Renal cortex interstitium (tissue), 11 donors: ENCODE measurements at regions not wholly inside any gene's neighbourhood (a gene's known extent, or its start where the extent isn't known, plus 50 kb on each side); places are given as distances from the start of the nearest gene placed in this dataset.
"Not testable (repeated sequence)": the region's sequence is repeated elsewhere in the genome, so short reads cannot be mapped to it uniquely, and the experiment has no call there.

Experiments
- DNase-seq, 11 donors: peaks; one replicate each; pipeline ENCODE4 v3.0.0-alpha.2; 2013; ENCODE audit warnings: low read depth in 9 of 11, low spot score in 4 of 11; ENCODE audit errors: extremely low read depth in 1 of 11

- no peak for DNase-seq
Measured at GRCh38 chr13:84812078-84812477, 929.8 kb upstream of the SLITRK1 start.

- DNase-seq, result no peak
Measured at GRCh38 chr13:84810781-84811180, 928.5 kb upstream of the SLITRK1 start.

GRCh38 chr13:84802073-84802472, 919.8 kb upstream of the SLITRK1 start:
- DNase-seq, result no peak

- no peak for DNase-seq
Measured at GRCh38 chr13:84784443-84785153, 902.3 kb upstream of the SLITRK1 start.

GRCh38 chr13:84777316-84777715, 895.0 kb upstream of the SLITRK1 start:
- DNase-seq, result no peak

GRCh38 chr13:84776593-84776992, 894.3 kb upstream of the SLITRK1 start:
- DNase-seq, result no peak

- DNase-seq, result not testable (repeated sequence)
Measured at GRCh38 chr13:84775920-84776319, 893.6 kb upstream of the SLITRK1 start.

GRCh38 chr13:84774111-84774510, 891.8 kb upstream of the SLITRK1 start:
- no peak for DNase-seq

- no peak for DNase-seq
Measured at GRCh38 chr13:84760956-84761355, 878.7 kb upstream of the SLITRK1 start.

GRCh38 chr13:84749126-84749525, 866.9 kb upstream of the SLITRK1 start:
- DNase-seq, result no peak

- DNase-seq, result no peak
Measured at GRCh38 chr13:84745051-84745551, 862.8 kb upstream of the SLITRK1 start.

- no peak for DNase-seq
Measured at GRCh38 chr13:84744203-84744602, 861.9 kb upstream of the SLITRK1 start.

GRCh38 chr13:84741253-84741652, 859.0 kb upstream of the SLITRK1 start:
- no peak for DNase-seq

GRCh38 chr13:84739021-84739420, 856.7 kb upstream of the SLITRK1 start:
- DNase-seq, result no peak

GRCh38 chr13:84737661-84738060, 855.4 kb upstream of the SLITRK1 start:
- no peak for DNase-seq

GRCh38 chr13:84730376-84730775, 848.1 kb upstream of the SLITRK1 start:
- DNase-seq, result no peak

- DNase-seq, result no peak
Measured at GRCh38 chr13:84705982-84706710, 823.9 kb upstream of the SLITRK1 start.

GRCh38 chr13:84702174-84702573, 819.9 kb upstream of the SLITRK1 start:
- DNase-seq, result no peak

- DNase-seq, result not testable (repeated sequence)
Measured at GRCh38 chr13:84697591-84697990, 815.3 kb upstream of the SLITRK1 start.

GRCh38 chr13:84686973-84687372, 804.7 kb upstream of the SLITRK1 start:
- no peak for DNase-seq

GRCh38 chr13:84686458-84686857, 804.2 kb upstream of the SLITRK1 start:
- no peak for DNase-seq
